ENCODE measurements at regions not wholly inside any gene's neighbourhood (a gene's known extent, or its start where the extent isn't known, plus 50 kb on each side); places are given as distances from the start of the nearest gene placed in this dataset.
A peak's percentile ranks its signal among the peaks of the same experiment; 100 is the strongest.

GRCh38 chr5:110099572-110099971, 409.8 kb downstream of the MAN2A1 start:
- no peaks in the 10 kb centered on the region for H3K36me3 Mint-ChIP-seq (ENCODE audit: low read depth)
- H3K27me3 Mint-ChIP-seq (ENCODE audit: insufficient read depth, low read depth, poor library complexity): no peaks in the 10 kb centered on the region
- TF ChIP-seq STAT1 (IDR thresholded peaks at IDR 0.05; ENCODE audit: unreplicated experiment): no peak
- no peak for TF ChIP-seq CREB1 (CRISPR knock-in tag; IDR thresholded peaks at IDR 0.05; ENCODE audit: low read depth)
- no peaks in the 10 kb centered on the region for H3K9me3 Mint-ChIP-seq
- Histone ChIP-seq H3K4me1 (ENCODE audit: insufficient read depth) (peaks cover 16% of the 10 kb centered on the region), H3K27me3 (ENCODE audit: insufficient read depth) (no peaks in the 10 kb centered on the region), H3K79me2 (replicated peaks; ENCODE audit: insufficient read depth) (no peaks in the 10 kb centered on the region), H3K36me3 (ENCODE audit: insufficient read depth) (no peaks in the 10 kb centered on the region), H3K4me3 (no peak overlapping the region), H3K4me2 (no peak overlapping the region), H2AFZ (no peak overlapping the region), H3K27ac (ENCODE audit: low read depth) (no peak overlapping the region), H3F3A (replicated peaks; ENCODE audit: low read depth) (no peaks in the 10 kb centered on the region), H3K9me2 (ENCODE audit: insufficient read depth) (no peaks in the 10 kb centered on the region), H4K20me1 (replicated peaks; ENCODE audit: insufficient read depth) (no peaks in the 10 kb centered on the region)
- no peak overlapping the region for H3K4me3 Mint-ChIP-seq
- no peak overlapping the region for H3K27ac Mint-ChIP-seq
- ATAC-seq (no peak), DNase-seq (ENCODE audit: low spot score) (no peak)
- H3K4me1 Mint-ChIP-seq: peaks cover 13% of the 10 kb centered on the region; the same call in 2 of the 3 replicates

- Mint-ChIP-seq H3K4me3 (no peak overlapping the region), H3K36me3 (ENCODE audit: low read depth) (no peaks in the 10 kb centered on the region), H3K9me3 (no peaks in the 10 kb centered on the region), H3K27me3 (ENCODE audit: insufficient read depth, low read depth, poor library complexity) (no peaks in the 10 kb centered on the region), H3K4me1 (peaks cover 13% of the 10 kb centered on the region; the same call in 2 of the 3 replicates), H3K27ac (no peak overlapping the region)
- no peaks in the 10 kb centered on the region for H3K27me3 ChIP-seq (ENCODE audit: insufficient read depth)
- DNase-seq (ENCODE audit: low spot score) (no peak), ATAC-seq (no peak)
- no peak overlapping the region for H3K4me2 ChIP-seq
- H3K36me3 ChIP-seq (ENCODE audit: insufficient read depth): no peaks in the 10 kb centered on the region
- H3K4me1 ChIP-seq (ENCODE audit: insufficient read depth): peaks cover 19% of the 10 kb centered on the region
- no peaks in the 10 kb centered on the region for H3K79me2 ChIP-seq (replicated peaks; ENCODE audit: insufficient read depth)
- H2AFZ ChIP-seq: 0 out of 2 replicates have a peak overlapping the region, but pooled peaks have one; percentile 89
- no peaks in the 10 kb centered on the region for H4K20me1 ChIP-seq (replicated peaks; ENCODE audit: insufficient read depth)
- H3K27ac ChIP-seq (ENCODE audit: low read depth): no peak overlapping the region
- no peaks in the 10 kb centered on the region for H3K9me2 ChIP-seq (ENCODE audit: insufficient read depth)
- H3F3A ChIP-seq (replicated peaks; ENCODE audit: low read depth): no peaks in the 10 kb centered on the region
- H3K4me3 ChIP-seq: no peak overlapping the region
- TF ChIP-seq CTCF (conservative IDR thresholded peaks at IDR 0.05; ENCODE audit: low read depth in 2 of 2) (no peak), EZH2phosphoT487 (IDR thresholded peaks at IDR 0.05; ENCODE audit: unreplicated experiment) (no peak), EZH2 (IDR thresholded peaks at IDR 0.05; ENCODE audit: low read depth, unreplicated experiment) (no peak), NANOG (IDR thresholded peaks at IDR 0.05; ENCODE audit: borderline replicate concordance) (no peak), ZNF462 (CRISPR knock-in tag; IDR thresholded peaks at IDR 0.05) (no peak), CREB1 (CRISPR knock-in tag; IDR thresholded peaks at IDR 0.05; ENCODE audit: low read depth) (no peak), REST (IDR thresholded peaks at IDR 0.05; ENCODE audit: unreplicated experiment) (no peak), POLR2AphosphoS5 (IDR thresholded peaks at IDR 0.05; ENCODE audit: low read depth) (no peak), ZNF331 (CRISPR knock-in tag; IDR thresholded peaks at IDR 0.05; ENCODE audit: low read depth) (no peak)
Observed at GRCh38 chr5:110103081-110103480, 413.4 kb downstream of the MAN2A1 start.

Data from GM23338 (cell line).